ENCODE measurements at regions not wholly inside any gene's neighbourhood (a gene's known extent, or its start where the extent isn't known, plus 50 kb on each side); places are given as distances from the start of the nearest gene placed in this dataset.

- intact Hi-C loops (cut with micrococcal nuclease), result no loop called here
Measured at GRCh38 chr1:34408011-34408410, 231.3 kb downstream of the C1orf94 start.

GRCh38 chr1:34409689-34410229 lies 233.1 kb downstream of the C1orf94 start:
- intact Hi-C loops (cut with micrococcal nuclease), result no loop called here

- intact Hi-C loops (cut with micrococcal nuclease), result no loop called here
Measured at GRCh38 chr1:34412598-34413370, 236.1 kb downstream of the C1orf94 start.

GRCh38 chr1:34415140-34415539 lies 238.4 kb downstream of the C1orf94 start:
- intact Hi-C loops (cut with micrococcal nuclease), result no loop called here

- intact Hi-C loops (cut with micrococcal nuclease), result no loop called here
Measured at GRCh38 chr1:34418166-34418565, 241.5 kb downstream of the C1orf94 start.

GRCh38 chr1:34419663-34420136 lies 243.0 kb downstream of the C1orf94 start:
- intact Hi-C loops (cut with micrococcal nuclease), result no loop called here

GRCh38 chr1:34425046-34425445 lies 248.3 kb downstream of the C1orf94 start:
- intact Hi-C loops (cut with micrococcal nuclease), result no loop called here

- intact Hi-C loops (cut with micrococcal nuclease), result no loop called here
Measured at GRCh38 chr1:34425785-34426184, 249.1 kb downstream of the C1orf94 start.

GRCh38 chr1:34426325-34426896 lies 249.7 kb downstream of the C1orf94 start:
- intact Hi-C loops (cut with micrococcal nuclease), result no loop called here

GRCh38 chr1:34427170-34427569 lies 250.5 kb downstream of the C1orf94 start:
- intact Hi-C loops (cut with micrococcal nuclease), result no loop called here

- intact Hi-C loops (cut with micrococcal nuclease), result no loop called here
Measured at GRCh38 chr1:34433099-34433498, 256.4 kb downstream of the C1orf94 start.

- intact Hi-C loops (cut with micrococcal nuclease), result no loop called here
Measured at GRCh38 chr1:34436836-34437235, 260.1 kb downstream of the C1orf94 start.

GRCh38 chr1:34441259-34442069 lies 264.8 kb downstream of the C1orf94 start:
- intact Hi-C loops (cut with micrococcal nuclease), result no loop called here

- intact Hi-C loops (cut with micrococcal nuclease), result no loop called here
Measured at GRCh38 chr1:34444516-34444915, 267.8 kb downstream of the C1orf94 start.

GRCh38 chr1:34450325-34450724 lies 273.6 kb downstream of the C1orf94 start:
- intact Hi-C loops (cut with micrococcal nuclease), result no loop called here

- intact Hi-C loops (cut with micrococcal nuclease), result no loop called here
Measured at GRCh38 chr1:34452451-34452850, 275.7 kb downstream of the C1orf94 start.

- intact Hi-C loops (cut with micrococcal nuclease), result no loop called here
Measured at GRCh38 chr1:34455121-34455520, 278.4 kb downstream of the C1orf94 start.

- intact Hi-C loops (cut with micrococcal nuclease), result loop anchor here (1.0 kb wide), 1 partner anchor 282 kb away; no protein-coding TSS in a partner anchor
Measured at GRCh38 chr1:34460193-34460592, 283.5 kb downstream of the C1orf94 start.

- intact Hi-C loops (cut with micrococcal nuclease), result no loop called here
Measured at GRCh38 chr1:34470401-34470800, 284.4 kb upstream of the GJB5 start.

- intact Hi-C loops (cut with micrococcal nuclease), result no loop called here
Measured at GRCh38 chr1:34474566-34474965, 280.3 kb upstream of the GJB5 start.

- intact Hi-C loops (cut with micrococcal nuclease), result no loop called here
Measured at GRCh38 chr1:34476371-34476770, 278.5 kb upstream of the GJB5 start.

GRCh38 chr1:34477632-34478141 lies 277.2 kb upstream of the GJB5 start:
- intact Hi-C loops (cut with micrococcal nuclease), result no loop called here

All from T-helper 2 cell treated with Interferon-gamma antibody and Interleukin-4, amounts not matched to agents 100 ng/mL and 5 ng/mL, for 36 hours (primary cell).